Brain microvascular endothelial cell (primary cell): ENCODE measurements at regions not wholly inside any gene's neighbourhood (a gene's known extent, or its start where the extent isn't known, plus 50 kb on each side); places are given as distances from the start of the nearest gene placed in this dataset.

Experiments used
- DNase-seq: peaks from one replicate; pipeline ENCODE4 v3.0.0-alpha.2; 2020
- H3K27ac ChIP-seq: fragments of 250-450 bp; sonication (Bioruptor Pico); 2 replicates; pipeline ENCODE4 v1.5.1; 2020; ENCODE audit warnings: mild to moderate bottlenecking, moderate library complexity
- H3K27me3 ChIP-seq: fragments of 250-450 bp; sonication (Bioruptor Pico); replicated peaks from 2 replicates; pipeline ENCODE4 v1.5.1; 2020; ENCODE audit warnings: mild to moderate bottlenecking
- H3K36me3 ChIP-seq: fragments of 250-450 bp; sonication (Bioruptor Pico); replicated peaks from 2 replicates; pipeline ENCODE4 v1.5.1; 2020; ENCODE audit warnings: mild to moderate bottlenecking
- H3K4me3 ChIP-seq: 2 replicates; pipeline ENCODE4 v1.5.1; 2011; ENCODE audit warnings: low read depth, mild to moderate bottlenecking, control low read depth, low read length, moderate library complexity
- CTCF ChIP-seq: IDR thresholded peaks from 2 replicates; pipeline ENCODE4 v1.5.1; 2011; ENCODE audit warnings: low read depth, mild to moderate bottlenecking, moderate library complexity, low read length, control low read depth, inconsistent platforms; ENCODE audit errors: missing control alignments
- in situ Hi-C: cut with HindIII; loops from 2 replicates; pipeline ENCODE4 v1.10.0; 2017; ENCODE audit warnings: low sequenced_read_pairs, low pct_ligation_motif_present

DNA sequence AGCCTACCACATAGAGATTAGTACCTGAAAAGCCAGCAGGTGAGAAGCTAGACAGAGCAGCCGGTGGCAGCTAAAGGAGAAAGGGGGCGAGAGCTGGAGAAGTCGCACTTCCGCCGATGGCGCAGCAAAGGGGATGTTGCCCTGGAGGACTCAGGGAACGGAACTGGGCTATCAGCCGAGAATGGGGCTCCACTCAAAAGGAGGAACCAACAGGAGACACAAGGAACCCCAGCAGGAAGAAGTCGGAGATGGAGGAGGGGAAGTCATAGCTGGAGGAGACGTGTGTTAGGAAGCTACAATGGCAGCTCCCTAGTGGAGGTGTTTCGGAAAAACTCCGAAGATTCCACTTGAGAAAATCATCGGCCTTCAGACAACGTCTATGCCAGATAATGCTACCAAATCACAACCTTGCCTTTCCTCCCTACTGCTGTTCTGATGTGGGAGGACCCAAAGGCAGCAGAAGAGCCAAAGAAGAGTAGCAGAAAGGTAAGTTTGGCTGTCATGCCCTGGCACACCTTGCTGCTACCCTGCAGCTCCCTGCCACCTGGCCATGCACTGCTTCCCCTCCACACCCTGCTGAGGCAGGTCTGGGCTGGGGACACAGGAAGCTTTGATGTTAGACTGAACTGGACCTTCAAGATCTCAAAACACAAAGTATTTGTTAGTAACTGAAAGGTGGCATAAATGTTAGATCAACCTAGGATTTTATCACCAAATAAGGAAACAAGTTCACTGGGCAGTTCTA is 127.9 kb downstream of the DLEU7 start:
- in situ Hi-C loops: no loop called here
- Histone ChIP-seq H3K36me3 (no peaks in the 10 kb centered on the region), H3K27me3 (no peaks in the 10 kb centered on the region), H3K27ac (no peak overlapping the region), H3K4me3 (no peak overlapping the region)
- no peak for TF ChIP-seq CTCF
- DNase-seq: no peak

- in situ Hi-C loops: no loop called here
- Histone ChIP-seq H3K36me3 (no peaks in the 10 kb centered on the region), H3K27ac (no peak overlapping the region), H3K27me3 (no peaks in the 10 kb centered on the region), H3K4me3 (no peak overlapping the region)
- TF ChIP-seq CTCF: no peak
- DNase-seq: no peak
These were observed 122.4 kb downstream of the DLEU7 start for GRCh38 chr13:50720861-50721671.

GRCh38 chr13:50721672-50721992 is 121.9 kb downstream of the DLEU7 start:
- Histone ChIP-seq H3K4me3 (no peak overlapping the region), H3K27me3 (no peaks in the 10 kb centered on the region), H3K36me3 (no peaks in the 10 kb centered on the region), H3K27ac (no peak overlapping the region)
- in situ Hi-C loops: no loop called here
- no peak for TF ChIP-seq CTCF
- DNase-seq: no peak

DNA sequence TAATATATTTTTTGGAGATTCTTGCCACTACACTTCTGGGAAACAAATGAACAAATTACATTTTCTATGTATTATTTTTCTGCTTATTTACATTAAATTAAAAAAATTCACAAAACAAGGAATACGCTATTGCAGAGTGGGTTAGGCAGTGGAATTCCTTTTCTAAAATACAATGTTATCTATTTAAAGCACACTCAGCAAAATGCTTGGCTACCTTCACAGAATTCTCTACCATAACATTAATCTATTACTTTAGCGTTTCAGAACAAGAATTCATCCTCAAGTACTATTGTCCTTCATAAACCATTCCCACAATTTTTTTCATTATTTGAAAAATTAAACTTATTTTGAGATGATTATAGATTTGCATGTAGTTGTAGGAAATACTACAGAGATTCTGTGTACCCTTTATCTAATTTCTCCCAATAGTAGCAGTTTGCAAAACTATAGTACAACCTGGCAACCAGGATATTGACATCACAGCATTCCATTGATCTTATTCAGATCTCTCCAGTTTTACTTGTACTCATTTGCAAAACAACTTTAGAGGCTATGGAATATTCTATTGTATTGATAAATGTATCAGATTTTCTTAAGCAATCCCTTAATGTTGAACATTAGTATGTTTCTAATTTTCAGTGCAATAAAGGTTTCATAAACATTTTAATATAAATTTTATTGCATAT is 120.9 kb downstream of the DLEU7 start:
- no peaks in the 10 kb centered on the region for H3K27me3 ChIP-seq
- in situ Hi-C loops: no loop called here
- no peak overlapping the region for H3K27ac ChIP-seq
- no peaks in the 10 kb centered on the region for H3K36me3 ChIP-seq
- DNase-seq: no peak
- TF ChIP-seq CTCF: no peak
- no peak overlapping the region for H3K4me3 ChIP-seq

DNA sequence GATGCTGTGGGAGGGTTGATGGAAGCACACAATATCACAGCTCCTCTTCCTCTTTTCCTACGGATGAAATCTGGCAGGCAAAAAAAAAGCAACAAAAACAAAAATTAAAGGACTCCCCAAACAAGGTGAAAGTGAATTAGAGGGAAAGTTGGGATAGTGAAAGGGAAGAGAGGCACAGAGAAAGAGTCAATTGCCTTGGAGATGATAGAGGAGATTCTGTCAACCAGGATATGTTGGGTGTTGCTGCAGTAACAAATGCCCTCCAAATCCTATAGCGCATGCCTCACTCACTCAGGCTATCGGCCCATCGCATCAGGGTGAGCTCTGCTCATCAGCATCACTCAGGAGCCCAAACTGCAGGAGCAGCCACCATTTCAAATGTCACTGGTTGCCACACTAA is 119.1 kb downstream of the DLEU7 start:
- Histone ChIP-seq H3K36me3 (no peaks in the 10 kb centered on the region), H3K27ac (no peak overlapping the region), H3K4me3 (no peak overlapping the region), H3K27me3 (no peaks in the 10 kb centered on the region)
- no peak for TF ChIP-seq CTCF
- DNase-seq: no peak
- in situ Hi-C loops: no loop called here
